HepG2 (cell line): ENCODE measurements at regions not wholly inside any gene's neighbourhood (a gene's known extent, or its start where the extent isn't known, plus 50 kb on each side); places are given as distances from the start of the nearest gene placed in this dataset.

Experiments used
- KLF13 ChIP-seq: sonication (generic); formaldehyde crosslinking; IDR thresholded peaks from 2 replicates; pipeline ENCODE4 v1.4.0; 2020; ENCODE audit warnings: mild to moderate bottlenecking, missing genetic modification reagents
- NCOR1 ChIP-seq: fragments of 200-600 bp; sonication (generic); IDR thresholded peaks from 2 replicates; pipeline ENCODE4 v1.7.0; 2017; ENCODE audit warnings: antibody characterized with exemption, low read length, borderline replicate concordance
- REPIN1 ChIP-seq: sonication (generic); formaldehyde crosslinking; IDR thresholded peaks from 2 replicates; pipeline ENCODE4 v1.8.0; 2022; ENCODE audit warnings: missing genetic modification reagents, low read depth, mild to moderate bottlenecking, borderline replicate concordance
- ZBTB38 ChIP-seq: sonication (generic); formaldehyde crosslinking; IDR thresholded peaks from 2 replicates; pipeline ENCODE4 v1.5.1; 2020; ENCODE audit warnings: mild to moderate bottlenecking, missing genetic modification reagents
- ZBTB7B ChIP-seq: sonication (generic); formaldehyde crosslinking; IDR thresholded peaks from 2 replicates; pipeline ENCODE4 v1.4.0; 2020; ENCODE audit warnings: missing genetic modification reagents
- ZFP36L2 ChIP-seq: sonication (generic); formaldehyde crosslinking; IDR thresholded peaks from 2 replicates; pipeline ENCODE4 v1.4.0; 2020; ENCODE audit warnings: missing genetic modification reagents
- ZNF253 ChIP-seq: sonication (generic); formaldehyde crosslinking; IDR thresholded peaks from 2 replicates; pipeline ENCODE4 v1.8.0; 2022; ENCODE audit warnings: mild to moderate bottlenecking, missing genetic modification reagents, borderline replicate concordance
- ZNF737 ChIP-seq: sonication (generic); formaldehyde crosslinking; IDR thresholded peaks from 2 replicates; pipeline ENCODE4 v1.5.0; 2020; ENCODE audit warnings: missing genetic modification reagents, mild to moderate bottlenecking, borderline replicate concordance
- TF ChIP-seq, protein P1 (sequence below): sonication (generic); formaldehyde crosslinking; IDR thresholded peaks from 2 replicates; pipeline ENCODE4 v1.5.1; 2020; ENCODE audit warnings: missing genetic modification reagents, mild to moderate bottlenecking, borderline replicate concordance
- TF ChIP-seq, protein P2 (sequence below): sonication (generic); formaldehyde crosslinking; IDR thresholded peaks from 2 replicates; pipeline ENCODE4 v1.4.0; 2020; ENCODE audit warnings: missing genetic modification reagents, low read depth, mild to moderate bottlenecking, borderline replicate concordance
- TF ChIP-seq, protein P3 (sequence below): IDR thresholded peaks from 2 replicates; pipeline ENCODE4 v1.6.1; 2016
- TF ChIP-seq, protein P4 (sequence below): sonication (generic); formaldehyde crosslinking; IDR thresholded peaks from 2 replicates; pipeline ENCODE4 v1.4.0; 2020; ENCODE audit warnings: missing genetic modification reagents; ENCODE audit errors: not compliant biosample characterization
- TF ChIP-seq, protein P5 (sequence below): IDR thresholded peaks from 2 replicates; pipeline ENCODE4 v1.6.1; 2018; ENCODE audit warnings: missing genetic modification reagents, mild to moderate bottlenecking, missing compliant biosample characterization
- TF ChIP-seq, protein P6 (sequence below): sonication (generic); formaldehyde crosslinking; IDR thresholded peaks from 2 replicates; pipeline ENCODE4 v1.4.0; 2020; ENCODE audit warnings: mild to moderate bottlenecking, missing genetic modification reagents
- TF ChIP-seq, protein P7 (sequence below): sonication (generic); formaldehyde crosslinking; IDR thresholded peaks from 2 replicates; pipeline ENCODE4 v1.4.0; 2020; ENCODE audit warnings: mild to moderate bottlenecking, missing genetic modification reagents

DNA sequence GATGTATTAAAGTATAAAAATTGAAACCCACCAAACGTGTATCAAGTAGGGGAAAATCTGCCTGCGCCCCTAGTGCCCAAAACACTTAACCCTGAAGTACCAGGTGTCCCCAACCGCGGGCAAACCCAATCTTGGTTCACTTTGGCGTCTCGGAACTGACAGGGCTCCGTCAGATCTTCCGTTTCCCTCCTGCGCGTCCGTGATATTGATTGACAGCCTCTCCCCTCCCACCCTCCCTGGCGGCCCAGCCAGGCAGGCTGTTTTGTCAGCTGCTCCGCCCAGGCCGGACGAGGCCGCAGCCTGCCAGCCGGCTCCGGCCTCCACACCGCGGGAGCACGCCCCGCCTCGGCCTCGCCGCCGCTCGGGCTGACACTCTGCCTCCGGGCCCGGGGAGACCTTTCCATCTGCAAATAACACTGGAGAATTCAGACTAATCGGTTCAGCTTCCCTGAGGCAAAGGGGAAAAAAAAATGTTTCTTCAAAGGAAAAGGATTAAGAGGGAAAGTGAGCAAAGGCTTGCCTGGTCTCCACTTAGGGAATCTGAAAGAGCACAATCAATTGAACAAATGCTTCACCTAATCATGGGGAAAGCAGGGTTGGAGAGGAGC, 234.9 kb upstream of the MCHR2 start (continued):
- TF ChIP-seq, protein P1, sequence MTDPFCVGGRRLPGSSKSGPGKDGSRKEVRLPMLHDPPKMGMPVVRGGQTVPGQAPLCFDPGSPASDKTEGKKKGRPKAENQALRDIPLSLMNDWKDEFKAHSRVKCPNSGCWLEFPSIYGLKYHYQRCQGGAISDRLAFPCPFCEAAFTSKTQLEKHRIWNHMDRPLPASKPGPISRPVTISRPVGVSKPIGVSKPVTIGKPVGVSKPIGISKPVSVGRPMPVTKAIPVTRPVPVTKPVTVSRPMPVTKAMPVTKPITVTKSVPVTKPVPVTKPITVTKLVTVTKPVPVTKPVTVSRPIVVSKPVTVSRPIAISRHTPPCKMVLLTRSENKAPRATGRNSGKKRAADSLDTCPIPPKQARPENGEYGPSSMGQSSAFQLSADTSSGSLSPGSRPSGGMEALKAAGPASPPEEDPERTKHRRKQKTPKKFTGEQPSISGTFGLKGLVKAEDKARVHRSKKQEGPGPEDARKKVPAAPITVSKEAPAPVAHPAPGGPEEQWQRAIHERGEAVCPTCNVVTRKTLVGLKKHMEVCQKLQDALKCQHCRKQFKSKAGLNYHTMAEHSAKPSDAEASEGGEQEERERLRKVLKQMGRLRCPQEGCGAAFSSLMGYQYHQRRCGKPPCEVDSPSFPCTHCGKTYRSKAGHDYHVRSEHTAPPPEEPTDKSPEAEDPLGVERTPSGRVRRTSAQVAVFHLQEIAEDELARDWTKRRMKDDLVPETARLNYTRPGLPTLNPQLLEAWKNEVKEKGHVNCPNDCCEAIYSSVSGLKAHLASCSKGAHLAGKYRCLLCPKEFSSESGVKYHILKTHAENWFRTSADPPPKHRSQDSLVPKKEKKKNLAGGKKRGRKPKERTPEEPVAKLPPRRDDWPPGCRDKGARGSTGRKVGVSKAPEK (CRISPR knock-in tag): no peak
- TF ChIP-seq KLF13 (CRISPR knock-in tag) (no peak), ZNF737 (no peak), REPIN1 (CRISPR knock-in tag) (no peak), ZBTB38 (CRISPR knock-in tag) (no peak), ZNF253 (CRISPR knock-in tag) (no peak), NCOR1 (no peak), ZBTB7B (CRISPR knock-in tag) (no peak), ZFP36L2 (no peak)
- TF ChIP-seq, protein P2, sequence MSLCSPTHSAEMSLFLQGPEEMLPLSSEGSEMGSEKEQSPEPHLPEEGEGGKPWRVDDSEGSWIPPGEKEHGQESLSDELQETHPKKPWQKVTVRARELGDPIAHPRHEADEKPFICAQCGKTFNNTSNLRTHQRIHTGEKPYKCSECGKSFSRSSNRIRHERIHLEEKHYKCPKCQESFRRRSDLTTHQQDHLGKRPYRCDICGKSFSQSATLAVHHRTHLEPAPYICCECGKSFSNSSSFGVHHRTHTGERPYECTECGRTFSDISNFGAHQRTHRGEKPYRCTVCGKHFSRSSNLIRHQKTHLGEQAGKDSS (CRISPR knock-in tag): no peak
- TF ChIP-seq, protein P3, sequence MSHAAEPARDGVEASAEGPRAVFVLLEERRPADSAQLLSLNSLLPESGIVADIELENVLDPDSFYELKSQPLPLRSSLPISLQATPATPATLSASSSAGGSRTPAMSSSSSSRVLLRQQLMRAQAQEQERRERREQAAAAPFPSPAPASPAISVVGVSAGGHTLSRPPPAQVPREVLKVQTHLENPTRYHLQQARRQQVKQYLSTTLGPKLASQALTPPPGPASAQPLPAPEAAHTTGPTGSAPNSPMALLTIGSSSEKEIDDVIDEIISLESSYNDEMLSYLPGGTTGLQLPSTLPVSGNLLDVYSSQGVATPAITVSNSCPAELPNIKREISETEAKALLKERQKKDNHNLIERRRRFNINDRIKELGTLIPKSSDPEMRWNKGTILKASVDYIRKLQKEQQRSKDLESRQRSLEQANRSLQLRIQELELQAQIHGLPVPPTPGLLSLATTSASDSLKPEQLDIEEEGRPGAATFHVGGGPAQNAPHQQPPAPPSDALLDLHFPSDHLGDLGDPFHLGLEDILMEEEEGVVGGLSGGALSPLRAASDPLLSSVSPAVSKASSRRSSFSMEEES (CRISPR knock-in tag): no peak
- TF ChIP-seq, protein P4, sequence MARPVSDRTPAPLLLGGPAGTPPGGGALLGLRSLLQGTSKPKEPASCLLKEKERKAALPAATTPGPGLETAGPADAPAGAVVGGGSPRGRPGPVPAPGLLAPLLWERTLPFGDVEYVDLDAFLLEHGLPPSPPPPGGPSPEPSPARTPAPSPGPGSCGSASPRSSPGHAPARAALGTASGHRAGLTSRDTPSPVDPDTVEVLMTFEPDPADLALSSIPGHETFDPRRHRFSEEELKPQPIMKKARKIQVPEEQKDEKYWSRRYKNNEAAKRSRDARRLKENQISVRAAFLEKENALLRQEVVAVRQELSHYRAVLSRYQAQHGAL: no peak
- TF ChIP-seq, protein P5, sequence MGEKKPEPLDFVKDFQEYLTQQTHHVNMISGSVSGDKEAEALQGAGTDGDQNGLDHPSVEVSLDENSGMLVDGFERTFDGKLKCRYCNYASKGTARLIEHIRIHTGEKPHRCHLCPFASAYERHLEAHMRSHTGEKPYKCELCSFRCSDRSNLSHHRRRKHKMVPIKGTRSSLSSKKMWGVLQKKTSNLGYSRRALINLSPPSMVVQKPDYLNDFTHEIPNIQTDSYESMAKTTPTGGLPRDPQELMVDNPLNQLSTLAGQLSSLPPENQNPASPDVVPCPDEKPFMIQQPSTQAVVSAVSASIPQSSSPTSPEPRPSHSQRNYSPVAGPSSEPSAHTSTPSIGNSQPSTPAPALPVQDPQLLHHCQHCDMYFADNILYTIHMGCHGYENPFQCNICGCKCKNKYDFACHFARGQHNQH (CRISPR knock-in tag): no peak
- TF ChIP-seq, protein P6, sequence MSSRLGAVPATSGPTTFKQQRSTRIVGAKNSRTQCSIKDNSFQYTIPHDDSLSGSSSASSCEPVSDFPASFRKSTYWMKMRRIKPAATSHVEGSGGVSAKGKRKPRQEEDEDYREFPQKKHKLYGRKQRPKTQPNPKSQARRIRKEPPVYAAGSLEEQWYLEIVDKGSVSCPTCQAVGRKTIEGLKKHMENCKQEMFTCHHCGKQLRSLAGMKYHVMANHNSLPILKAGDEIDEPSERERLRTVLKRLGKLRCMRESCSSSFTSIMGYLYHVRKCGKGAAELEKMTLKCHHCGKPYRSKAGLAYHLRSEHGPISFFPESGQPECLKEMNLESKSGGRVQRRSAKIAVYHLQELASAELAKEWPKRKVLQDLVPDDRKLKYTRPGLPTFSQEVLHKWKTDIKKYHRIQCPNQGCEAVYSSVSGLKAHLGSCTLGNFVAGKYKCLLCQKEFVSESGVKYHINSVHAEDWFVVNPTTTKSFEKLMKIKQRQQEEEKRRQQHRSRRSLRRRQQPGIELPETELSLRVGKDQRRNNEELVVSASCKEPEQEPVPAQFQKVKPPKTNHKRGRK (CRISPR knock-in tag): no peak
- TF ChIP-seq, protein P7, sequence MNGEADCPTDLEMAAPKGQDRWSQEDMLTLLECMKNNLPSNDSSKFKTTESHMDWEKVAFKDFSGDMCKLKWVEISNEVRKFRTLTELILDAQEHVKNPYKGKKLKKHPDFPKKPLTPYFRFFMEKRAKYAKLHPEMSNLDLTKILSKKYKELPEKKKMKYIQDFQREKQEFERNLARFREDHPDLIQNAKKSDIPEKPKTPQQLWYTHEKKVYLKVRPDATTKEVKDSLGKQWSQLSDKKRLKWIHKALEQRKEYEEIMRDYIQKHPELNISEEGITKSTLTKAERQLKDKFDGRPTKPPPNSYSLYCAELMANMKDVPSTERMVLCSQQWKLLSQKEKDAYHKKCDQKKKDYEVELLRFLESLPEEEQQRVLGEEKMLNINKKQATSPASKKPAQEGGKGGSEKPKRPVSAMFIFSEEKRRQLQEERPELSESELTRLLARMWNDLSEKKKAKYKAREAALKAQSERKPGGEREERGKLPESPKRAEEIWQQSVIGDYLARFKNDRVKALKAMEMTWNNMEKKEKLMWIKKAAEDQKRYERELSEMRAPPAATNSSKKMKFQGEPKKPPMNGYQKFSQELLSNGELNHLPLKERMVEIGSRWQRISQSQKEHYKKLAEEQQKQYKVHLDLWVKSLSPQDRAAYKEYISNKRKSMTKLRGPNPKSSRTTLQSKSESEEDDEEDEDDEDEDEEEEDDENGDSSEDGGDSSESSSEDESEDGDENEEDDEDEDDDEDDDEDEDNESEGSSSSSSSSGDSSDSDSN (CRISPR knock-in tag): peak; percentile 90; the same call in 1 of the 2 replicates
